HG03378 (cell line): ENCODE measurements at regions not wholly inside any gene's neighbourhood (a gene's known extent, or its start where the extent isn't known, plus 50 kb on each side); places are given as distances from the start of the nearest gene placed in this dataset.
"Not testable (repeated sequence)": the region's sequence is repeated elsewhere in the genome, so short reads cannot be mapped to it uniquely, and the experiment has no call there.

Experiments
- ATAC-seq: cut with Tn5 transposase; IDR thresholded peaks from one replicate; pipeline ENCODE4 v1.9.1; 2021; ENCODE audit warnings: mild to moderate bottlenecking, moderate library complexity; ENCODE audit not compliant: unreplicated experiment

DNA sequence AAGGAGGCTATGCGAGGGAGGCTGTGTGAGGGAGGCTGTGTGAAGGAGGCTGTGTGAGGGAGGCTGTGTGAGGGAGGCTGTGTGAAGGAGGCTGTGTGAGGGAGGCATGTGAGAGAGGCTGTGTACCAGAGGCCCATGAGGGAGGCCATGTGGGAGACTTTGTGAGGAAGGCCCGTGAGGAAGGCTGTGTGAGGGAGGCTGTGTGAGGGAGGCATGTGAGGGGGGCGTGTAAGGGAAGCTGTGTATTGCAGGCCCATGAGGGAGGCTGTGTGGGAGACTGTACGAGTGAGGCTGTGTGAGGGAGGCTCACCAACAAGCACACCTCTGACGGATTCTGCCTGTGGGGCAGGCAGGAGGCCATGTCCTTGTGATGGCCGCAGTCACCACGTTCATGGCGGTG, 122.7 kb upstream of the RNF32 start:
- ATAC-seq: not testable (repeated sequence)

DNA sequence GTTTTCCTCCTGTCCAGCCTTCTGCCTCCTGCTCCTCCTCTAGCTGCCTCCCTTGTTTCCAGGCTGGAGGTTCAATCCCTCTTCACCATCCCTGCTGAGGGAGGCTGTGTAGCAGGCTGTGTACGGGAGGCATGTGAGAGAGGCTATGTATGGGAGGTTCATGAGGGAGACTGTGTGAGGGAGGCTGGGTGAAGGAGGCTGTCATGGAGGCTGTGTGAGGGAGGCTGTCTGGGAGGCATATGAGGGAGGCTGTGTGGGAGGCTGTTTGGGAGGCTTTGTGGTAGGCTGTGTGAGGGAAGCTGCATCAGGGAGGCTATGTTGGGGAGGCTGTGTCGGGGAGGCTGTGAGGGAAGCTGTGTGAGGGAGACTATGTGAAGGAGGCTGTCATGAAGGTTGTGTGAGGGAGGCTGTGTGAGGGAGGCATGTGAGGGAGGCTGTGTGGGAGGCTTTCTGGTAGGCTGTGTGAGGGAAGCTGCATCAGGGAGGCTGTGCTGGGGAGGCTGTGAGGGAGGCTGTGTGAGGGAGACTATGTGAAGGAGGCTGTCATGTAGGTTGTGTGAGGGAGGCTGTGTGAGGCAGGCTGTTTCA, 123.7 kb upstream of the RNF32 start:
- ATAC-seq: no peak

DNA sequence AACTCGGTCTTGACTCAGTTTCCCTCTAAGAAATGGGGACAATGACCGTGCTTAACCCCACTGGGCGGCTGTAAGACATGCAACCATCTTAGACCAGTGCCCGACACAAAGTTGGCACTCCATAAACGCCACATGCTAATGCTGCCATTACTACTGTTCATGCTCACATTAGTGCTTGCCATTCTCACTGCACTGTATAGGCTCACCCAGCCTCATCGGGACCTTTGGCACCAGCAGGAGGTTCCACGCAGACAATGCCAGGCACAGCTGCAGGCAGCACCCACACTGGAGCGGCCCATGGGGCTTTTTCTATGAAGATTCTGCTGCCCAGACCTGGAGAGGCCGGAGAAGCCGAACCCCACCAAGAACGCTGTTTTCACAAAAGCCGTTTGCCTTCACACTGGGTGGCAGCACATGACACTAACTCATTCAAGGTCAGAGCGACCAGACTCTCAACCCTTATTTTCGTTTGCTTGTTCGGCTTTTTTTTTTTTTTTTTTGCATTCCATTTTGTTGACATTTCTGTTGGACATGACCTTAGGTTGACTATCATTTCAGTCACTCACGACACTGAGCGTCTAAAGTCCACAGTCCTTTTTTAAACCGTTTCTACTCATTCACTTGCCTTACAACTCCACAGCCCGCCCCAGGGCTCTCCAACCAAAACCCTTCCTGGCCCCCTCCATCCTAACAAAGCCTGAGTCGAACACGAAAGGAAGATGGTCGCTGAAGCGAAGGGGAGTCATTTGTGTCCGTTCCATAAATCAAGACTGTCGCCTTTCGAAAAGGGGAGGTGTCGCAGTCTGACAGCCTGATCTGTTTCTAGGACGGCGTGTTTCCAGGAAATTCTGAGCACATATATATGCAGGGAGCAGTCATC, 124.4 kb upstream of the RNF32 start:
- ATAC-seq: no peak

DNA sequence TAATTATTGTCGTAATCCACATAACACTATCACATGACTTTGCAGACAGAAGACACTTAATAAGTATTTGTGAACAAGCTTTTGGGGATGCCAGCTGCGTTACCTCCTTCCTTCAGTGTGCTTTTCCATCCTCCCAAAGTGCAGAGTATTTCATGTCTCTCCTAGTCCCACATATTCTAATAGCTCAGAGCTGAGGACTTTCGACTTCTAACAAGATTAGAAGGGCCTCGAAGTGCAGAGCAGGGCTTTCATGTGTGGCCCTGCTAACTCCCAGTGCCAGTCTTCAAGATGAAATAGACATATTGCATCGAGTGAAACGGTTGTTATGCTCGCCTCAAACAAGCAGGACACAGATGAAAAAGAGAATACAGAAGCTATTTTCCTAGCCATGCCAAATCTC, 125.7 kb upstream of the RNF32 start:
- ATAC-seq: no peak

DNA sequence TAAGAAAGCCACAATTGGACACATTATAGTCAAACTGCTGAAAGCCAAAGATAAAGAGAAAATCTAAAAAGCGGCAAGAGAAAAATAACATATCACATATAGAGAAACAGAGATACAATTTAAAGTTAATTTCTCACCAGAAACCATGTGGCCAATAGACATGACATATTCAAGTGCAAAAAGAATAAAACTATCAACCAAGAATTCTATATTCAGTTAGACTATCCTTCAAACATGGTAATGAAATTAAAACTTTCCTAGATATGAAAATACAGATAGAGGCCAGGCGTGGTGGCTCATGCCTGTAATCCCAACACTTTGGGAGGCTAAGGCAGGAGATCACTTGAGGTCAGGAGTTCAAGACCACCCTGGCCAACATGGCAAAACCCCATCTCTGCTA, 129.1 kb upstream of the RNF32 start:
- no peak for ATAC-seq

DNA sequence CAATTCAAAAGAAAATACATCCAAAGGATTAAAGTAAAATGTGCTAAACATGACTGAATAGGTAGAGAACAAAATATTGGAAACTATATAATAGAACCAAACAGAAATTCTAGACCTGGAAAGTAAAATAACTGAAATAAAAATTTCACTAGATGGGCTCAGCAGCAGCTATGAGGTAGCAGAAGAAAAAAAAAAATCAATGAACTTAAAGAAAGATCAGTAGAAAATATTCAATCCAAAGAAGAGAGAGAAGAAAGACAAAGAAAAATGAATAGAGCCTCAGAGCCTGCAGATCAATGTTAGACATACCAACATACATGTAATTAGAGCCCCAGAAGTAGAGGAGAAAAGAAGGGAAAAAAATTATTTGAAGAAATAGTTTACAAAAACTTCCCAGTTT, 129.6 kb upstream of the RNF32 start:
- ATAC-seq: no peak

DNA sequence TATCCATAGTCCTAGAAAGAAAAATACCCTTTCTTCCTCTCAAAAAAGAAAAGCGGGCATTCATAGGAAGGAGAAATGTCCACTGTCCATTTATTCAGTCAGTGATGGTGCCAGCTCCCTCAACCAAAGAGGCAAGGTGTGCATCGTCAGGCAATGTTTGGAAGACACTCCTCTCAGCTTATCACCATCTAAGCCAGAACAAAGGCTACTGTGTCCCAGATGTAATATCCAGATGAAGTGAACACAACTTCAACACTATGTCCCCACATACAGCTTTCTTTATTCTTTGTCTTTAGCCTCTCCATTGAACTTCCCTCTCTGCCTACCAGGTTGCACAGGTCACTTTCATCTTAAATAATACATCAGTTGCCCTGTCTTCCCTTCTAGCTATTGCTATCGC, 131.4 kb upstream of the RNF32 start:
- ATAC-seq: no peak

DNA sequence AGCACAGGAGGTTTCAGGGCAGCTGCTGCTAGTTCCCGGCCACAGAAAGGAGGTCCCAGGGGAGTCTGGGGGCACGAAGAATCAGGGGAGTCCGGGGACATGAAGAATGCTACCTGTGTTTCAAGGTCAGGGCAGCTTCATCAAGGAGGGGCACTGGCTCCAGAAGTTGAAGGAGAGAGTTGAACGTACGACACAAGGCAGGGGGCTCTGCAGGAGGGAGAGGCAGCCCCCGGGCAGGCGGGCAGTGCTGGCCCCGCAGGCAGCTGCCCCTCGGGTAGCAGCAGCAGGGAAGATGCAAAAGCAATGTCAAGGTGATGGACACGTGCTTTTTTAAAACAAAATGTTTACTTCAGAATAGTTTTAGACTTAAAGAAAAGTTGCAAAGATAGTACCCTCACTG, 134.7 kb upstream of the RNF32 start:
- ATAC-seq: no peak

DNA sequence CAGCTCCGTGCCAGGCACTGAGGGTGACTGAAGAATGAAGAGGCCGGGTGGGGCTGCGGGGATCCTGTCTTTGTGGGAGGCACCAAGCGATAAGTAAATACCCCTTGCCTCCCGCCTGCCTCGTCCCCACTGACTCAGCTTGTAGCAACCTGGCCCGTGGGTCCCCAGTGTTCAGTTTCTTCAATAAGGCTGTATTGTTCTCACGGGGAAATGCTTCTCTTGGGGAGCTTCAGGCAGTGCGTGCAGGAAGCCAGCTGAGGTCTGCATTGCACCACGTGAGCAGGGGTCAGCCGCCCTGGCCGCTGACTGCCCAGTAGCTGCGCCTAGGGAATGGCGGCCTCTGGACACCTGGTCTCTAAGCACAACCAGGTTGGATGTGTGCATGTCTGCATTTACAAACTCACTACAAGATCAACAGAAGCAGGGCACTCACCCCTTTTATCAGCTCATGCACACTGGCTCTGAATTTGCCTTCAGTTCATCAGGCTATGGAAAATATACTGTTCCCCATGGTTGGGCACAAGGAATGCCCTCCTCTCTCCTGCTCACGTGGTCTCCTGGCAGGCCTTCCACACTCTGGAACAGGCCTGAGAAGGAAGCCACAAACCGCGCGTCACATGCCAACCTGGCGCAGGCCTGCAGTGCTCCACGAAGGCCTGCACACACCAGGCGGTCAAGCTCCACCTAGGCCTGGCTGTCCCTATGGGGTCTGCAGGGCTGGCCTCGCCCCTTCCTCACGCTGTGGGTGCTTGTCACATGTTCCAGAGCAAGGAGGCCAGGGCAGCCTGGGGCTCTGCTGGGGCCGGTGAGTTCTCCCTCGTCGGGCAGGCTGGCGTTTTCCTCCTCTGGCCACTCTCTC, 135.7 kb upstream of the RNF32 start:
- no peak for ATAC-seq

DNA sequence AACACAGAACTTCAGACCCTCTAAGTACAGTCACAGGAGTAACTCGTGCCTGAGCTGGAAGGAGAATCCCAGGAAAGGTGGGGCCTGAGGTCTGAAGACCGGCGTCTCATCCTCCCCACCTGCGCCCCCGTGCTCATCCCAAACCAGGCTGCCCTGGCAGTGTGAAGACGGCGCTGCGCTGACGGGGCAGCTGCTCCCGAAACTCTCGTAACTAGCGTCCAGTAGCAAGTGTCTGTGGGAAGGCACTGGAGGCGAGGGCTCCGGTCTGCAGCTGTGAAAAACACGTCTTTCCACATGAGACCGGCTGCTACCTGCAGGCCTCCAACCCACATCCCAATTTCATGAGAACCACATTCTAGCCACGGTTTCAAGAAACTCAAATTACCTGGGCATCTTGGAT, 136.6 kb upstream of the RNF32 start:
- no peak for ATAC-seq

DNA sequence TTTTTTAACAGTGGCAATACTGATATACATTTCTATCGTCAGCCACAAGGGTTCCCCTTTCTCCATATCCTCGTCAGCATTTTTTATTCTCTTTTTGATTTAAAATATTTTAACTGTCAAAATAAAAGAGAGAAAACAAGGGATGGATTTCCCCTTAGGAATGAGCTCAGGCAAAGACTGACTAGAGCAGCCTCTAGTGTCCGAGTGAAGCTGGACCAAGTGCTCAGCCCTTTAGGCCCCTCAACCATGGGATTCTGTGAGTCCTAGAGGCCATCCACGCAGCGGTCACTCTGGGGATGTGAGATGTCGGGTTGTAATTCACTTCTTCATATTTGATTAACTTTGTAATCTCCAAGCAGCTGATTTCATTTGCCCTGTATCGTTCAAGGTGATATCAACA, 137.4 kb upstream of the RNF32 start:
- ATAC-seq: no peak

DNA sequence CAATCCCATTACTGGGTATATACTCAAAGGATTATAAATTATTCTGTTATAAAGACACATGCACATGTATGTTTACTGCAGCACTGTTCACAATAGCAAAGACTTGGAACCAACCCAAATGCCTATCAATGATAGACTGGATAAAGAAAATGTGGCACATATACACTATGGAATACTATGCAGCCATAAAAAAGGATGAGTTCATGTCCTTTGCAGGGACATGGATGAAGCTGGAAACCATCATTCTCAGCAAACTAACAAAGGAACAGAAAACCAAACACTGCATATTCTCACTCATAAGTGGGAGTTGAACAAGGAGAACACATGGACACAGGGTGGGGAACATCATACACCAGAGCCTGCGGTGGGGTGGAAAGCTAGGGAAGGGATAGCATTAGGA, 138.8 kb upstream of the RNF32 start:
- ATAC-seq: not testable (repeated sequence)

DNA sequence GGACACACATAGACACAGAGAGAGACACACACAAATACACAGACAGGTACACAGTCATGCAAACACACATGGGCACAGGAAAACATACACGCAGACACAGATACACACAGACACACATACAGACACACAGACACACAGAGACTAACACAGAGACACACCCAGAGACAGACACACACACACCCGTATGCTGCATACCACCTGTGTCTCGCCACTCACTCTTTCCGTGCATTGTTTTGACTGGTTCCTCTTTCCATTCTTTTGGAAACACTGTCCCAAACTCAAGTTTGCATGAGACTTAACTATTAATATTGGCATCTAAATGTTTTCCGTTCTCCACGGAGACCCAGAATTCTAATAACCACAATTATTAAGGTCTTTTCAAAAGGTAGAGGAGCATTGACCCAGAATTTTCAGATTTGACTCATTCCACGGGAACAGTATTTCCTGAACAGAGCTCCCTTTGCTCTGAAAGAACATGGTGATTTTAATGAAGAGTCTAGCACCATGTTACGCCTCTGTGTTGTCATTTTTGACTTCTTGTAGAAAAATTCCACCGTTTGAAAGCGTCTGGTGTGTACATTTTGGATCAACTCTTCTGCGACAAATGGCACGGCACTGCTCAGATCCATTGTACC, 141.2 kb upstream of the RNF32 start:
- ATAC-seq: no peak

DNA sequence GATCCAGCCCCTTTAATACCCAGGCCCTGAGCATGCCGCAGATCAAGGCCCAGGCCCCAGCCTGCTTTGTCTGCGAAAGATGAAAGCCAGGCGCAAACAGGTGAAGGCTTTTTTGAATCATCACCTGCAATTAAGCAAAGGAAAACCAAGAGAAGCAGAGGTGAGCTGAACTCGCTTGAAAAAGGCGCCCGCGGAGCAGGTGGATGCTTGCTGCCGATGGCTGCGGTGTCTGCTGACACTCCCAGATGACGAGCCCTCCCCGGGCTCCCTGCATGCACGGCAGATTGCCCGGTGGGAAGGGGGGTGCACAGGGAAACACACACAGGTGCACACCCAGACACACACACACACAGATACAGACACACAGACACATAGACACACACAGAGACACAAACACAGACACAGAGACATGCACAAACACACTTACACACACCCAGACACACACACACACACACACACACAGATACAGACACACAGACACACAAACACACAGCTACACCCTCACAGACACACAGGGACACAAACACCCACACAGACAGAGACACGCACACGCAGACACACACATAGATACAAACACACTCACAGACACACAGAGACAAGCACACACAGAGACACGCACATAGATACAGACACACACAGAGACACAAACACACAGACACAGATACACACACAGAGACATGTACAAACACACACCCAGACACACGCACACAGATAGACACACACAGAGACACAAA, 142.6 kb upstream of the RNF32 start:
- no peak for ATAC-seq

DNA sequence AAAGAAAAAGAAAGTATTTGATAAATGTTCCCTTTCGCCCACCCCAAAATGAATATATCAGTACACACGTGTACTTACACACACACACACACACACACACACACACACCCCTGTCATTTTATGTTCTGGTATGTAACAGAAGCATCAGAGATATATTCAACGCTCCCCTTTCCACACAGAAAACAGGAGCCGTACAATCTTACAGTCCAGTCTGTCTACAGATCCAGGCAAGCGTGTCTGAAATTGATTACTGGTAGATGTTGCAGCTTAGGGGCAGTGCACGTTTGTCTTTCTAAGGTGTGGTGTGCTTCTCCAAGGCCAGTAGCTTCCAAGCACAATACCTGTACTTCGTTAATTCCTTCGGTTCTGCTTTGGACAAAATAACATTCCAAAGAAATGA, 143.7 kb upstream of the RNF32 start:
- ATAC-seq: no peak

DNA sequence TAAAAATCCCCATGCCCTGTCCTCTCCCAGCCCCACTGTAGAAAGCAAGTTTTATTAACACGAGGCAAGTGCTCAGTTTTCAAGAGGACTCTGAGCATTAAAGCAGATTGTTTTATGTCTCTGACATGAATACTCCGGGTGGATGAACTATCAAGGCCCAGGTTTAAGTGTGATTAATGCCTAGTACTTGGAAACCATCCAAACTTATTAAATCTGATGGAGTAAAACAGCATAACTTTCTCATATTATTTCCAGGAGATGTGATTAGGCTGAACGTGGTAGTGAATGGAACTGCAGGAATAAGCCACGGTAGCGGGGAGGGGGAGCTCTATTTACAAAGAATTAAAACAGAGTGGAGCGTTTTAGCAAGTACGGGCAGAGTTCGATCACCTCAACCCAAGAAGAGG, 144.2 kb upstream of the RNF32 start:
- no peak for ATAC-seq

DNA sequence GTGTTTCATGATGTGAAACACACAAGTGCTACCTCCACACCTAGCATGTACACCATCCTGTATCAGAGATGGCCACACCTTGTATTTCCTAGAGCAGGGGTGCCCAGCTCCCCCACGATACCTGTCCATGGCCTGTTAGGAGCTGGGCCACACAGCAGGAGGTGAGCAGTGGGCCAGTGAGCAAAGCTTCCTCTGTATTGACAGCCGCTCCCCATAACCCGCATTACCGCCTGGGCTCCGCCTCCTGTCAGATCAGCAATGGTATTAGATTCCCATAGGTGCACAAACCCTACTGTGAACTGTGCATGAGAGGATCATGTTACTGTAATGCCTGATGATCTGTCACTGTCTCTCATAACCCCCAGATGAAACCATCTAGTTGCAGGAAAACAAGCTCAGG, 145.6 kb upstream of the RNF32 start:
- no peak for ATAC-seq

DNA sequence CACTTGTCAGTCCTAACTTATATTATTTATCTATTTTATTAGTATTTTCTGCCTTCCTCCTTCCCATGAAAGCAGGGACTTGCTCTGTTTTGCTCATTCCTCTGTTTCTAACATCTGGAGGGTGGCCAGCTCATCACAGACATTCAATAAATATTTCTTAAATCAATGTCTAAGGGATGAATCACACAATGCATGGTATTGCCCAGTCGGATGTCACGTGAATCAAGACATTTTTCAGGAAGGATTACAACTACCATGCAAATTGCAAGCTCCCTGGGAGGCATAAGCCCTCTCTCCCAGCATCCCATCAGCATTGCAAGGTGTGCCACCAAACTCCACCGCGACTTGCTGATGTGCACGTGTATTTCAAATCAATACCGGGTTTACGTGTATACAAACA, 146.6 kb upstream of the RNF32 start:
- ATAC-seq: no peak

DNA sequence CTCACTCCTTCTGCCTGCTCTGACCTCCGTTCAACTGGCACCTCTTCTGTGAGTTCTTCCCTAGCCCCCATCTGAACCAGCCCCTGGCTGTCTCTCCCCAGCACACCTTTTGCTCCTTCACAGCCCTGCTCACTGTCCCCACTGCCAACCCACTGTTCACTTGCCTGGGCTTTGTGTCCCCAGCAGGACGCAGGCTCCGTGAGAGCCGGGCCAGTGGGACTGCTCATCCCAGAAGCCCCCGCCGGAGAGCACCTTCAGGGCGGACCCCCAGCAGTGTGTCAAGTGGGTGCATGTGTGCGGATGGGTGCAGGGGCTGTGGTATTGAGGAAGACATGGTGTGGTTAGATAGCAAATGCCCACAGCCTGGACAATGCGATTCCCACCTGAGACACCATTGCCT, 148.4 kb upstream of the RNF32 start:
- ATAC-seq: no peak

DNA sequence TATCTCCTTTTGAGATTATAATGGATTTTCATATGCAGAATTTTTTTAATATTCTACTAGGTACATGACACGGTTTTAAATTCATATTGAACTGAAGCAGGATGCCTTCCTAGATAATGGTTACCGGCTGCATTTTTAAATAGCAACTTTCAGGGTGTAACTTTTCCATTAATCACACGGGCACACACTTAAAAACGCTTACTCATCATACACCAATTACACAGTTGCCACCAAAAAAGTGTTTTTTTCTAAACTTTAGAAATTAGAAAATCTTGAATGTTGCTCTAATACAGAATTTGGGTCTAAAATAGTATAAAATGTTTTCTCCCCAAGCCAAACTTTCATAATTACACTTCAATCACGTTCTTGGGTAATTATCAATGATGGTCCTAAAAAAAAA, 149.1 kb upstream of the RNF32 start:
- no peak for ATAC-seq
